Stimulated activated CD4-positive, alpha-beta T cell treated with anti-CD3 and anti-CD28 coated beads, Interleukin-12 subunit alpha, Interleukin-12 subunit beta, amount 100 ng/mL, for 48 hours (primary cell): ENCODE measurements at regions not wholly inside any gene's neighbourhood (a gene's known extent, or its start where the extent isn't known, plus 50 kb on each side); places are given as distances from the start of the nearest gene placed in this dataset.

Experiments
- DNase-seq, 3 donors: peaks; one replicate each; pipeline ENCODE4 v3.0.0-alpha.2; 2020; ENCODE audit warnings: low read depth in 2 of 3, low spot score in 1 of 3

DNA sequence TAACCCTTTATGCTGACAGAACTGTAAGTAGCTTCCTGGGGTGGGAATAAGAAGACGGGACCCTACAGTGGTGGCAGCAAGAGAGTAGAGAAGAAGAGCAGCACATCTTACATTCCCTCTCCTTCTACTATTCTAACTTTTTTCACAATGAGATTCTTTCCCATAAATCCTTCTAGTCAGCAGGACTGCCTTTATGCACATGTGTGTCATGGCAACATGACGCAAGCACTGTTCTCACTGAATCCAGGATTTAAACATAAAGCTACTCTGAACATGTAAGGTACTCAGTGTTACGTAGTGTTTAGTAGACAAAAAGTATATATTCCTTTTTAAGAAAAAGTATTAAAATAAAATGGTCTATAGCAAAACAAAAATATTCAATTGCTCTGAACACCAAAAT, 309.7 kb upstream of the LYPLAL1 start:
- no peak for DNase-seq

DNA sequence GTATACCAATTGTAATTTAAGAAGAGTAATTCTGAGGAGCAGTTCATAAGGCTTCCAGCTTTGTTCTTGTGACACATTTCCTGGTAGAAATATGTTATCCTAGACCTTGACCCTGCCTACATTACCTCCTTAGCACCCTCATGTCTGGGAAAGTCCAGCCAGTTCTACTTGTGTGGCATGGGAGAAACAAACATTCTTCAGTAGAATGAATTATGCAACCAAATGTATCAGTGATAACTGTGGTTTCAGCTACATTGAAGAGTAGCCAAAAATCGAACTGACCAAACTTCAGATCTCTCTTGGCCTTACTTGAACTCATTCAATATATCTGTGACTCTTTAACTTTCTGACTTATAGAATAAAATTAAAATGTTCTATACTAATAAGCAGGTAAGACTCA, 308.1 kb upstream of the LYPLAL1 start:
- no peak for DNase-seq

DNA sequence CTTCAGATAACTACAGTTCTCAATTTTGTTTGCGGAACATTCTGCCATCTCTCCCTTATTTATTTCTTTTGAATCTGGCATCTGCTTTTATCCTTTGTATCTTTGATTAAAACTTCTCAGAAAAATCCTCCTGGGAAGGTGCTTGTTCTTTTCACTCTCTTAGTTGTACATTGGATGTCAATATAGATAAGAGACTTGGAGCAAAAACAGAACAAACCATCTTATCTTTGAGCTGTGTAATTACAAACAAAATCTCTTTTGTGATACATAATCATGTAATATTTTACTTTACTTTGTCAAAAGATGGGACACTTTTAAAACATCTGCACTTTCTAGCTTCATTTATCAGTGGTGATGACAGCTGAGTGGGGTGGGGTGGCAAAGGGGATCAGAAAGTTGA, 307.2 kb upstream of the LYPLAL1 start:
- DNase-seq: no peak

DNA sequence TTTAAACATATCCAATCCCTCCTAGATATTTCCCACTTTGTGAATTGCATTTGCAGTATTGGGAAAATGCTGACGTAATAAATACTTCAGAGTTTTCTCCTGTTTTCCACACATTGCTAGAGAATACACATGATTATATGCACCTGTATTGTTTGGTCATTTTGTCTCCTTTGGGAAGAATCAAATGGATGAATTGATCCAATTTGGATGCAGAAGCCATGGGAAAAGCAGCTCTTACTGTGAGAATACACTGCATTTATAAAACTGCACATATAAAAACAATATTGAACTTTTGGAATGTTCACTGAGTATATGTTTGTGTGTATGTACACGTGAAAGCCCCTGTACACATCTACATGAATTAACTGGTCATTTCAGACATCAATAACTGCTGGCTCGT, 306.6 kb upstream of the LYPLAL1 start:
- DNase-seq: no peak

DNA sequence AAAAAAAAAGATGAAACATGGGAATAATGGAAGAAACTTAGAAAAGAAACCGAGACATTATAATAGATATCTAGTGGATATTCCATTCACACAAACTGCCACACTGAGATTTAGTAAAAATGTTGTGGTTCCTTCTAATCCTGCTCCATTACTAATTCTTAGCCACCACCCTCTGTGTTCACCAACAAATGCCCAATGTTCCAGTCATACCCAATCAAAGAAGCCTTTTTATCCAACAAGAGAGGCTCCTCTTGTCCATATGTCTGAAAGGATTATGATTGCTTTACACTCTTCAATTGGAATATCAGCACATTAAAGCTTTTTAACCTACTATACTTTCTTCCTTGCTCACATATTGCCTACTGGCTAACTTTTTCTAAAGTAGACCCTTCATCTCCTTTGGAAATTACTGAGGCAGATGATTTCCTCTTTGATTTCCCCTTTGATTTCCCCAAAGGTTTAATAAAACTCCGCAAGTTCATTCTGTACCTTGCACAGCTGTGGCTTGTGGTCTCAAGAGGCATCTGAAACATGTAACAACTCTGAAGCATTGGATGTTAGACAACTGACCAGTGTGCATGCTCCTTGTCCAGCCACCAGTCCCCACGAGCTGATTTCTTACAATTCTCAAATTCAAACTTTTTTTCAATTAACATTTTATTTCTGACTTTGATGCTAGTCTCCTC, 305.6 kb upstream of the LYPLAL1 start:
- DNase-seq: no peak

DNA sequence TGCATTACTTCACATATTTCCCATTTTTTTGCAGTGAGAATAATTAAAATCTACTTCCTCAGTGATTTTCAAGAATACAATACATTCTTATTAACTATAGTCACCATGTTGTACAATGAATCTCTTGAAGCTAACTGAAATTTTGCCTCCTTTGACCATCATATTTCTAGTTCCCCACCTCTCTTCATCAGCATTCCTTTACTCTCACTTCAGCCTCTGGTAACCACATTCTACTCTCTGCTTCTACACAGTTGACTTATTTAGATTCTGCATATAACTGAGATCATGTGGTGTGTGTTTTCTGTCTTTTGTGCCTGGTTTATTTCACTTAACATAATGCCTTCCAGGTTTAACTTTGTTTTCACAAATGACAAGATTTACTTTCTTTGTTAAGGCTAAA, 304.4 kb upstream of the LYPLAL1 start:
- no peak for DNase-seq

DNA sequence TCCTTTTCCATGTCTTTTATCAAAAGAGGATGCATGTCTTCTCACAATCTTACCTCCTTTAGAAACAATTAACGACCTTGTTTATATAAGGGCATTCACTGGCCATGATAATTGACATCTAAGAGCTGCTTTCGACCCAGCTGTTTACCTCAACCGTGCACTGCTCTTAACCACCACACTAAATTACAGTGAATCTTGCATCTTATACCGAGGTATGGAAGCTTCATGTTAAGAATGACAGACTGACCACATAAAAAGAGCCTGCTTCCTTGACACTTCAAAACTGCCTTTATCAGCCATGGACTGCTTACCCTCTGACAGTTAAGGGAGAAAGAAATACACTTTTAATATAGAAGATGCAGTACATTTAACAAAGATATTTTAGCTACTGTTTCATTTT, 301.7 kb upstream of the LYPLAL1 start:
- DNase-seq: no peak

DNA sequence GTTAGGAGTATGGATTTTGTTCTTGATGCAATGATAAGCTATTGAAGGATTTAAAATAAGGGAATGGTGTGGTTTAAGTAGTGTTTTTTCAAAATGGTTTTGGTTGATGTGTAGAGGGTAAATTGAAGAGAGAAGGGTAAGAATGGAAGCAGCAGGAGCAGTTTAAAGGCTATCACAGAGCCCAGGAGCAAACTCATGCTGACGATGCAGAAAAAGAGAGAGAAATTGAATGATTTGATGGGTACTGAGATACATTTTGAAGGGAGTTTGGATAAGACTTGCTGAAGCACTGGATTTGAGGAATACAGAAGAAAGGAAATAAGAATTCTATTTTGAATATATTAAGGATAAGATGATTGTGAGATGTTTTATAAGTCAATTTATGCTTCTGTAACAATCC, 300.8 kb upstream of the LYPLAL1 start:
- DNase-seq: no peak

DNA sequence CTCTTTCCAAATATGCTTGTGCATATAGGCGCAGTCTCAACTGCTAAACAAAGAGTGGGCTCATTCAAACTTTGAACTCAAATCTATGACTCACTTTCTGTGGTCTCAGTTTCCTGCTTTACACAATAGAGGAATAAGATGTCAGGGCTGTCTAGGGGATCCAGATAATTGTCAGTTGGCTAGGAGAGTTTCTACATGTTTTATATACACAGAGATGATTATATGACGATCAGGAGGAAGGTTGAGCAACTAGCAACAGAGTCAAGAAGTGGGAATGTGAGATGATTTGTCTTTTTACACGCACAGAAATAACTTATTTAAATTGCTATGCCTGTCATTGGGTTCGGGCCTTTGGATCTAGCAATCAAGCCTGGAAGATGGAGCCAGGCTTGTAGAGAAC, 299.4 kb upstream of the LYPLAL1 start:
- no peak for DNase-seq

DNA sequence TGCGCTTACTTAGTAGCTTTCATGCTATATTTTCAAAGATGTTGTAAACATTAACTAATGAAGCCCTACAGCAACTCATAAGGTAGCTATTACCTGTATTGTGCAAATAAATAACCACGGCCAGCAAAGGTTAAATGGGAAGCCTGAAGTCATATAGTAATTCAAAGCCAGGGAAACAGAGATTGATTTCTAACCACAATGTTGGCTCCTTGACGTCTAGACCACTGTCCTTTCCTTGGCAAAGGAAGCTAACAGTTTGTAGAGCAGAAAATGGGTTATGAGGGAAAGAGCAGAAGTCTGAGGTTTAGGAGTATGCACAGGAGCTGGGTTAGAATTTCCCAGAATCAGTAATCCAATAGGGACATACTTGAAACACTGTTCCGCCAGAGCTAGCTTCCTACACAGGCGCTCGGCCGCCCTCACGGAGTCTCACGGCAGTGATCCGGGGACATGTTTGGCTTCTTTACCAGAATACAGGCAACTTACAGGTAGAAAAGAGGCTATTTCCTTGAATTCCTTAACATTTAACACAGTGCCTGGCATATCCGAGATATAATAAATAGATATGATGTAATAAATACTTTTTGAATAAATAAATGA, 298.8 kb upstream of the LYPLAL1 start:
- no peak for DNase-seq

DNA sequence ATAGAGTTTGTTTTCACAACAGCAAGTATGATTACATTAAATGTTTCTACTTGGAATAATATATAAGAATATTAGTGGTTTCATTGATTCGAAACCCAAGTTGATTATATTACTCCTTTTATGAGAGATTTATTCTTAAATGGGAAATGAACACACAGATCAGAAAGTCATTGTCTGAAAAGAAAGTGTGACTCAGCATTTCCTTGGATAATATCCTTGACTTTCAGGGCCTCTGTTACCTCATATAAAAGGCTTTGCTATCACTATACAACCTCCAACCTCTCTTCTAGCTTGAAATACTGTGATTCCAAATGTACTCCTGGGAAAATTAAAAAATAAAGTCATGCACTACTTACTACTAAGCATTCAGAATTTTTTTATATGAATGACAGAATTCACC, 295.3 kb upstream of the LYPLAL1 start:
- DNase-seq: no peak

DNA sequence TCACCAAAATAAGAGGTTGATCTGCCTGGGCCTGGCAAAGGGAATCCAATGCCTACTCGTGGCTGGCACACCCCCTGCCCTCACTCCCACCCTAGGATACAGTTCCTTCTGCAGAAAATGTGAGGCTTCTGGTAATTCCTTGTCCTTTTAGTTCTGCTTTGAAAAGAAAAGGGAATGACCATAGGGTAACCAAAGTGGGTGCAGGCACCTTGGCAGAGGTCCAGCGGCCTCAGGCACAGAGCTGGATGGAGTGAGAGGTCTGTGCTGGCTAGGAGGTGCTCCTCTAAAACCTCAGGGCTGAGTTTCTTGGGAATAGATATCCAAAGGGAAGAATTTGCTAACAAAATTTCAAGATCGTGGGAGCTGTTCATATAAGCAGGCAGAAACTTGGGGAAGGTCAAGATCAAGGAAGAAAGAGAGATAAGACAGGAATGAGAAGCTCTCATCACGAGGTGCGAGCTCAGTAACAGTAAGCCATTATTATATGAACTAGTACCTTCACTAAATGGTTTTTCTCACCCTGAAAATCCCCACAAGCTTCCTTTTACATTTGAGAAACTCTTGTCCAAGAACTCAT, 293.1 kb upstream of the LYPLAL1 start:
- no peak for DNase-seq

DNA sequence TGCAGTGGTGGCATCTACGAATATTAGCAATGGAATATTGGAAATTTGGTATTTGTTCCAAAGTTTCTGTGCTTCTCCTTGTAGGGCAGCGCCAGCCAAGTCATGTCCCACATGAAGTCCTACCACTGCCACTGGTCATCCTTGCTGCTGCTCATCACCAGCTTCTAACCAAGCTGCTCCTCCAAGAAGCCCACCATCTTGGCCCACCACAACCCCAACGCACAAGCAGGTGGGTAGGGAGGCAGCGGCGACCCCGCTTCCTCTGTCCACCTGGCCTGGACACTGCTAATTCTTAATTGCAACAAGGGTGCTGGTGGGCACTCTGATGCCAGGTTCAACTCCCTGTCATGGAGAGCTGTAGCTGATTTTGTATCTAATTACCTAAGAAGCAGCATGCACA, 291.2 kb upstream of the LYPLAL1 start:
- no peak for DNase-seq

DNA sequence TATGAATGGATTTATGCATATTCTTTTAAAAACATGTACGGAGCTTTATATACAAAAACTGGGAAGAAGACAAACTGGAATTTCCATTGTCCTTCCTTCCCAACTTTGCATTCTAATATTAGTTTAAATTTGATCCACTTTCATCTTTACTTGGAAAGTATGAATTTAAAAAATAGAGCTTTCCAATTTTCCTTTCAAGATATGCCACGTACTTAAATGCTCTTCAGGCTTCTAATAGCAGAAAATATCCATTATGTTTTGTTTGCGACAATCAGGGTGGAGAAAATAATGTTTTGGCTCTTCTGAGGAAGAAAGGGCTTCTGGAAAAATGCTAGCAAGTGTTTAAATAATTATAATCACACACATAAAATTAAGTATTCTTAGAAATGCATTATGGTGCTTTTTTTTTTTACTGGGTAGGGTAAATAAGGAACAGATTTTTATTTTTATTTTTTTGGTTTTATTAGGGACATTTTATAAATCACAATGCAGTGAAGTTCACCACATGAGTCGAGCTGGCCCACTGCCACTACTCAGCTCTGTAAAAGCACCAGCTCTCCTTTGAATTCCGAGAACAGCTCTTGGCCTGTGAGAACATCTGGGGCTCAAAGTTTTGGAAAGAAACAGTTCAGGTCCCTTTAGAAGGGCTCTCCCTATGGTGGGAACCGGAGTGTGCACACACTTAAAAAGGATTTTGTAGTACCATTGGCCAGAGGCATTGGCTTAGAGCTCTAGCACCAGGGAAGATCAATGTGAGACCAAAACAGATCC, 287.4 kb upstream of the LYPLAL1 start:
- no peak for DNase-seq

DNA sequence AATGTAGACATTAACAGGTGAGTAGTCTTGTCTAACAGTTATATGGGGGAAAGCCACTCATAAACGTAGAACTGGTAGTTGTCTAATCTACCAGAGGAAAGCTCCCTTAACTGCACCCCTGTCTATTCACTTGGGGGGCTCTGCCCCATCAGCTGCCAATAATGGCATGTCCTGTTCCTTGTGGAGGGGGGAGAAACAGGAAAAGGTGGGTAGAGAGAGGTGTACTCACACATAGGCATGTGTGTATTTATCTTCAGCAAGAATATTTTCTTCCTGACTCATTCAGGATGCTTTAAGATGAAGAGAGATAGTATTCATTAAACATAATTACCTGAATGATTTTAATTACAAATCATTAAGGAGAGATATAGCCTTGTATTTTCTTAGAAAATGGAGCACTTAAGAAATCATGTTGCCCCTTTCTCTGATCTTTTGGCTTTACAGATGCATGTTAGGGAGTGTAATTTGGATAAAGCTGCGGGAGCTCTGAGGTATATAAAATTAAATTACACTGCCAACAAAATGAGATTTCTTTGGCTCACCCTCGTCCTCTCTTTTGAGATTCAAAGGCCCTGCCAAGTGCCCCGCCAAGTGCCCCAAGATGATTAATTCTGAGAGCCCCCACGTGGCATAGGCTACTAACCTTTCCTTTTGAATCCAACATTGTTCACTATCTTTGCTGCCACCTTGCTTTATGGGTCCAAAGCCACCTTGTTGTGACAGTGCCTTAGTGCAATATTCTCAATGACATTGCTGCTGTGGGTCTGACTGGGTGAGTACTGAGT, 286.3 kb upstream of the LYPLAL1 start:
- DNase-seq: no peak

DNA sequence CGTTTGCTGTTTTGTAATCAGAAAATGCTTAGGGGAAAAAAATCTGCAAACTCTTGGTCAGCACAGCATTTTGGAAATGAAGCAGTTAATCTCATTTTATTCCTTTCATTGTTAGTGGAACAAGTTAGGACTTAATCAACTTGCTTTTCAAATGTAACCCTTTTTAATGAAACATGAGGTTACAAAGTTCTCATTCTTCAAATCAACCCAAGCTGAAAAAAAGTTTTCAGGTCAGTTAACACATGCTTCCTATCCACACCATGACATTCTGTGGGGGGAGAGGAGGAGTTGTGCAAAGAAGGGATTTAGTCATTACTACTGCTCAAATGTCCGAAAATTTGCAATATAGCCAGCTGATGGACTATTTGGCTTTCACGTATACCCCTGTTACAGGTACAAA, 283.2 kb upstream of the LYPLAL1 start:
- DNase-seq: no peak

DNA sequence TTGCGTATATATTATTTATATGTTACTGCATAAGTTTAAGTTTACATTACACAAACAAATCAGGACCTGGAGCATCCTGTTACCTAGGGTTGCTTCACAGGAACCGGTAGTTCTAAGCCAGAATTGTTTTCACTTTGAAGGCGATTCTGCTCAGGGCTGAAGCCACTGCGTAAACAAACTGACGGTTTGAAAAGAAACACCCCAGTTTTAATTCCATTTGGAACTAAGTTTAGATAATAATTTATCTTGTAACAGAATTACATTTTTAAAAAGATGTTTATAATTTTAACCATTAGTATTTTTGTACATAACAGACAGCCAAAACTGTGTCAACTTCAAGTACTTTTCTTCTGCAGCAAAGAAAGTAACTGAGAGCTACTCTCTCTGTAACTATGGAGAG, 282.1 kb upstream of the LYPLAL1 start:
- DNase-seq: no peak

DNA sequence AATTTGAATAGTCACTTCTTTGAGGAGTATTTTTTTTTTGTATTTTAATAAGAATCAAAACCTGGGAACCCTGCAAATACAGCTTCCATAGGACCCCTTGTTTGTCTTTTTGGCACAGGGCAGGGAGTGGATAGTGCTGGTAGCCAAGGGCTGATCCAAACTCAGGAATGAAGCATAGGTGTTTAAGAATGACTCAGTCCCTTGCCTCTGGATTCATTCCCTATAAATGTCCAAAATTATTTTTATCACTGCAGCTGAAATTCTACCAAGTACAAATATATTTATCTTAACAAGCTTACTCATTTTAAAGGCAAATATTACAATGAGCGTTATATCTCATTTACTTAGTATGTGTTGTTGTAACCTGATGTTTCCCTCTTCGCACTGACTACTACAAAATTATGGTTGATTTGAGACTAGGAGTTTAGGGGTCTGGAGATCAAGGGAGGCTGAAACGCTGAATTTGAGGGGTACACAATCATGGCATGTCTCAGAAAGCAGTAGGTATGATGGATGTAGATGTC, 278.6 kb upstream of the LYPLAL1 start:
- DNase-seq: no peak

DNA sequence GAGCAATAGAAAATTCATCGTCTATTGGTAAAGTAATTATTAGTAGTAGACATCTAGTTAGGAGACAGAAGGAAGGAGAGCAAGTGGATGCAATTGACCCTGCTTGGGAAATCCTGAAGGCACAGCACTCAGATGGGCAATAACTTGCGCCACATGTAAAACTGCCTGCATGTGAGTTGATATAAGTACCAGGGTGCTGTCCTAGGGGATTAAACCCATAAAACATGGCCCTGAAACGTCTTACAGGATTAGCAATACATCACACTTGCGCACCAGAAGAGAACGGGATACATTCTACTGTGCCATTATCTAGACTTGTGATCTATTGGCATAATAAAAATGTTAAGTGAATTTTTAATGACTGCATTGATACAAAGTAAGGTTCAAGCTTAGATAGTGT, 277.5 kb upstream of the LYPLAL1 start:
- DNase-seq: no peak

DNA sequence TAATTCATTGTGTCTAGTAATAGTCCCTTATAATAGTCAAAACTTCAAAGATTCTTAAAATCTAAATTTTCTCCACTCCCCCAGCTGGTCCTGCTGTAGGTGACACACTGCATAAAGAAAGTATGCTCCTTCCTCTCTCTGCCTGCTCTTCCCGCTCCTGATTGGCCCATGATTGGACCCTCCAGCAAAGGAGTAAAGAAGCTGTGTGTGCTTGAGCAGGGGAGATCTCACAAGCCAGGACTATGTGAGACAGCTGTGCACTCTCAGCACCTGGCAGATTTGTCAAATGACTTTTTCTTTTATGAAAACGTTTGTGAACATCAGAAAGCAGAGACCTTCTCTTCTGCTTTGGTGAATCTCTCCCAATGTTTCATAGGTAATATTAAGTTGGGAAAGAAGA, 274.8 kb upstream of the LYPLAL1 start:
- DNase-seq: no peak

DNA sequence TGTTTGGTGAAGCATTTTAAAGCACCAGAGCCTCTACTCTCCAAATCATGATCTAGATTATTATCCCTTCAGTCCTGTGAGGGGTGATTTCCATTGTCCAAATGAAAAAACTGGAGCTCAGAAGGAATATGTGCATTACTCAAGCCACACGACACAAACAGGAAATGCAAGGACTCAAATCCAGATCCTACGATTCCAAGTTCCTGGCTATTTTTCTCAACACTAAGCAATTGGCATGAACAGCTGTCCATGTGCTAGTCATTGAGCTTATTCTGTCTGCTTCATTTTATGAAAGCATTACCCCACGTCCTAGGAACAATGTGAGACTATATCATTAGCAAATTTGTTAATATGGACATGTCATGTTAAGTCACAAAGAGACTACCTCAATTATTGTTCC, 273.1 kb upstream of the LYPLAL1 start:
- DNase-seq: no peak
